ENCODE measurements at regions not wholly inside any gene's neighbourhood (a gene's known extent, or its start where the extent isn't known, plus 50 kb on each side); places are given as distances from the start of the nearest gene placed in this dataset.

DNA sequence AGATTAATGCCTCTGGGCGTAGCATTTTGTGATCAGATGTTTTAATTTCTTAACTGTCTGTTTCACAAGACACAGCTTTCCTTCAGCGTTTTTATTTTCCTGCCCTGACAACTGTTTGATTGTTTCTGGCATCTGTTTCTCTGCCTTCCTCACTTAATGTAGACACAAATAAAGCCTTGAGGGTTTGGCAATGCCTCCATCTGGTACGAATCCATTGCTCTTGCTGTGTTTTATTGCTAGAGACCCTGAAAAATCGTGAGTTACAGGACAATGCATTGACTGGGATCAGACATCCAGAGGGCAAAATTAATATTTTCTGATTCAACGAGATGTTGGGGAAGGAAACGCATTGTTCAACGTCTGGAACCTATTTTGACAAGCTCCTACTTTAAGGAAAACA is 363.5 kb downstream of the MRPL39 start:
- H3K27me3 ChIP-seq (ENCODE audit: control insufficient read depth in 4 of 4, insufficient read depth in 4 of 4, low read length in 3 of 4), result no peaks in the 10 kb centered on the region
- no peak overlapping the region for H3K9ac ChIP-seq (ENCODE audit: low read depth in 1 of 2, low read length in 2 of 2)
- no peaks in the 10 kb centered on the region for H3K4me1 ChIP-seq (ENCODE audit: control insufficient read depth in 4 of 4, insufficient read depth in 4 of 4, low read length in 3 of 4)
- peaks cover 0 to 2% (median 0%) of the 10 kb centered on the region in 4 donors for H3K9me3 ChIP-seq (ENCODE audit: control insufficient read depth in 4 of 4, low read length in 3 of 4)
- H3K36me3 ChIP-seq (ENCODE audit: control insufficient read depth in 4 of 4, insufficient read depth in 3 of 4, low read depth in 1 of 4, low read length in 3 of 4), result no peaks in the 10 kb centered on the region
- H3K4me3 ChIP-seq (ENCODE audit: low read depth in 1 of 3, low read length in 3 of 3), result no peak overlapping the region
- WGBS, result 60% methylated on average over 7 of the region's 7 CpGs
- H3K27ac ChIP-seq (ENCODE audit: low read depth in 1 of 2, low read length in 2 of 2), result no peak overlapping the region
- DNase-seq (ENCODE audit: low spot score), result no peak
- TF ChIP-seq, protein P1, sequence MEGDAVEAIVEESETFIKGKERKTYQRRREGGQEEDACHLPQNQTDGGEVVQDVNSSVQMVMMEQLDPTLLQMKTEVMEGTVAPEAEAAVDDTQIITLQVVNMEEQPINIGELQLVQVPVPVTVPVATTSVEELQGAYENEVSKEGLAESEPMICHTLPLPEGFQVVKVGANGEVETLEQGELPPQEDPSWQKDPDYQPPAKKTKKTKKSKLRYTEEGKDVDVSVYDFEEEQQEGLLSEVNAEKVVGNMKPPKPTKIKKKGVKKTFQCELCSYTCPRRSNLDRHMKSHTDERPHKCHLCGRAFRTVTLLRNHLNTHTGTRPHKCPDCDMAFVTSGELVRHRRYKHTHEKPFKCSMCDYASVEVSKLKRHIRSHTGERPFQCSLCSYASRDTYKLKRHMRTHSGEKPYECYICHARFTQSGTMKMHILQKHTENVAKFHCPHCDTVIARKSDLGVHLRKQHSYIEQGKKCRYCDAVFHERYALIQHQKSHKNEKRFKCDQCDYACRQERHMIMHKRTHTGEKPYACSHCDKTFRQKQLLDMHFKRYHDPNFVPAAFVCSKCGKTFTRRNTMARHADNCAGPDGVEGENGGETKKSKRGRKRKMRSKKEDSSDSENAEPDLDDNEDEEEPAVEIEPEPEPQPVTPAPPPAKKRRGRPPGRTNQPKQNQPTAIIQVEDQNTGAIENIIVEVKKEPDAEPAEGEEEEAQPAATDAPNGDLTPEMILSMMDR (IDR thresholded peaks at IDR 0.05; ENCODE audit: low read depth, low read length, missing input control), result no peak
- TF ChIP-seq, protein P2, sequence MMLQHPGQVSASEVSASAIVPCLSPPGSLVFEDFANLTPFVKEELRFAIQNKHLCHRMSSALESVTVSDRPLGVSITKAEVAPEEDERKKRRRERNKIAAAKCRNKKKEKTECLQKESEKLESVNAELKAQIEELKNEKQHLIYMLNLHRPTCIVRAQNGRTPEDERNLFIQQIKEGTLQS (IDR thresholded peaks at IDR 0.05), result no peak
- TF ChIP-seq, protein P3, sequence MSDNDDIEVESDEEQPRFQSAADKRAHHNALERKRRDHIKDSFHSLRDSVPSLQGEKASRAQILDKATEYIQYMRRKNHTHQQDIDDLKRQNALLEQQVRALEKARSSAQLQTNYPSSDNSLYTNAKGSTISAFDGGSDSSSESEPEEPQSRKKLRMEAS (IDR thresholded peaks at IDR 0.05), result no peak
- TF ChIP-seq NR2F2 (IDR thresholded peaks at IDR 0.05) (no peak), FOXA2 (IDR thresholded peaks at IDR 0.05) (no peak), YY1 (IDR thresholded peaks at IDR 0.05) (no peak), GABPA (IDR thresholded peaks at IDR 0.05 in 1 of 2, conservative IDR thresholded peaks at IDR 0.05 in 1 of 2) (no peak), FOXA1 (IDR thresholded peaks at IDR 0.05) (no peak), HNF4G (IDR thresholded peaks at IDR 0.05) (no peak), JUND (IDR thresholded peaks at IDR 0.05) (no peak), RXRA (IDR thresholded peaks at IDR 0.05) (no peak), SP1 (IDR thresholded peaks at IDR 0.05) (no peak)
- TF ChIP-seq, protein P4, sequence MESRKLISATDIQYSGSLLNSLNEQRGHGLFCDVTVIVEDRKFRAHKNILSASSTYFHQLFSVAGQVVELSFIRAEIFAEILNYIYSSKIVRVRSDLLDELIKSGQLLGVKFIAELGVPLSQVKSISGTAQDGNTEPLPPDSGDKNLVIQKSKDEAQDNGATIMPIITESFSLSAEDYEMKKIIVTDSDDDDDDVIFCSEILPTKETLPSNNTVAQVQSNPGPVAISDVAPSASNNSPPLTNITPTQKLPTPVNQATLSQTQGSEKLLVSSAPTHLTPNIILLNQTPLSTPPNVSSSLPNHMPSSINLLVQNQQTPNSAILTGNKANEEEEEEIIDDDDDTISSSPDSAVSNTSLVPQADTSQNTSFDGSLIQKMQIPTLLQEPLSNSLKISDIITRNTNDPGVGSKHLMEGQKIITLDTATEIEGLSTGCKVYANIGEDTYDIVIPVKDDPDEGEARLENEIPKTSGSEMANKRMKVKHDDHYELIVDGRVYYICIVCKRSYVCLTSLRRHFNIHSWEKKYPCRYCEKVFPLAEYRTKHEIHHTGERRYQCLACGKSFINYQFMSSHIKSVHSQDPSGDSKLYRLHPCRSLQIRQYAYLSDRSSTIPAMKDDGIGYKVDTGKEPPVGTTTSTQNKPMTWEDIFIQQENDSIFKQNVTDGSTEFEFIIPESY (IDR thresholded peaks at IDR 0.05), result no peak
- TF ChIP-seq, protein P5, sequence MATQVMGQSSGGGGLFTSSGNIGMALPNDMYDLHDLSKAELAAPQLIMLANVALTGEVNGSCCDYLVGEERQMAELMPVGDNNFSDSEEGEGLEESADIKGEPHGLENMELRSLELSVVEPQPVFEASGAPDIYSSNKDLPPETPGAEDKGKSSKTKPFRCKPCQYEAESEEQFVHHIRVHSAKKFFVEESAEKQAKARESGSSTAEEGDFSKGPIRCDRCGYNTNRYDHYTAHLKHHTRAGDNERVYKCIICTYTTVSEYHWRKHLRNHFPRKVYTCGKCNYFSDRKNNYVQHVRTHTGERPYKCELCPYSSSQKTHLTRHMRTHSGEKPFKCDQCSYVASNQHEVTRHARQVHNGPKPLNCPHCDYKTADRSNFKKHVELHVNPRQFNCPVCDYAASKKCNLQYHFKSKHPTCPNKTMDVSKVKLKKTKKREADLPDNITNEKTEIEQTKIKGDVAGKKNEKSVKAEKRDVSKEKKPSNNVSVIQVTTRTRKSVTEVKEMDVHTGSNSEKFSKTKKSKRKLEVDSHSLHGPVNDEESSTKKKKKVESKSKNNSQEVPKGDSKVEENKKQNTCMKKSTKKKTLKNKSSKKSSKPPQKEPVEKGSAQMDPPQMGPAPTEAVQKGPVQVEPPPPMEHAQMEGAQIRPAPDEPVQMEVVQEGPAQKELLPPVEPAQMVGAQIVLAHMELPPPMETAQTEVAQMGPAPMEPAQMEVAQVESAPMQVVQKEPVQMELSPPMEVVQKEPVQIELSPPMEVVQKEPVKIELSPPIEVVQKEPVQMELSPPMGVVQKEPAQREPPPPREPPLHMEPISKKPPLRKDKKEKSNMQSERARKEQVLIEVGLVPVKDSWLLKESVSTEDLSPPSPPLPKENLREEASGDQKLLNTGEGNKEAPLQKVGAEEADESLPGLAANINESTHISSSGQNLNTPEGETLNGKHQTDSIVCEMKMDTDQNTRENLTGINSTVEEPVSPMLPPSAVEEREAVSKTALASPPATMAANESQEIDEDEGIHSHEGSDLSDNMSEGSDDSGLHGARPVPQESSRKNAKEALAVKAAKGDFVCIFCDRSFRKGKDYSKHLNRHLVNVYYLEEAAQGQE (IDR thresholded peaks at IDR 0.05), result no peak

DNA sequence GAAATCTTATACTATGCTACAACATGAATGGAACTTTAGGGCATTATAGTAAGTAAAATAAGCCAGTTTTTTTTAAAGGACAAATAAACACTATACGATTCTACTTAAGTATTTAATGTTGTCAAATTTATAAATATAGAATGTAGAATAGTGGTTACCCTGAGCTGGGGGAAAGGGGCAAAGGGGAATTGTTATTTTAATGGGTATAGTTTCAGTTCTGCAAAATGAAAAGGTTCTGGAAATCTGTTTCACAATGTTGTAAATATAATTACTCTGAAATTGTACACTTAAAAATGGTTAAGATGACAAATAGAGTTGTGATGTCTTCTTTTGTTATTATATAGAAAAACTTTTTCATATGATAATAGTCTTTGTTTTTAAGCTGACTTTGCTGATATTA is 366.3 kb downstream of the MRPL39 start:
- Histone ChIP-seq H3K4me1 (ENCODE audit: control insufficient read depth in 4 of 4, insufficient read depth in 4 of 4, low read length in 3 of 4) (no peaks in the 10 kb centered on the region), H3K4me3 (ENCODE audit: low read depth in 1 of 3, low read length in 3 of 3) (no peak overlapping the region), H3K27ac (ENCODE audit: low read depth in 1 of 2, low read length in 2 of 2) (no peak overlapping the region), H3K27me3 (ENCODE audit: control insufficient read depth in 4 of 4, insufficient read depth in 4 of 4, low read length in 3 of 4) (no peaks in the 10 kb centered on the region), H3K36me3 (ENCODE audit: control insufficient read depth in 4 of 4, insufficient read depth in 3 of 4, low read depth in 1 of 4, low read length in 3 of 4) (no peaks in the 10 kb centered on the region), H3K9me3 (ENCODE audit: control insufficient read depth in 4 of 4, low read length in 3 of 4) (peaks cover 0 to 2% (median 0%) of the 10 kb centered on the region in 4 donors), H3K9ac (ENCODE audit: low read depth in 1 of 2, low read length in 2 of 2) (no peak overlapping the region)
- WGBS, result 87% methylated on average over 1 of the region's 1 CpG
- no peak for DNase-seq (ENCODE audit: low spot score)
- TF ChIP-seq, protein P5 (IDR thresholded peaks at IDR 0.05), result no peak
